ENCODE measurements at regions not wholly inside any gene's neighbourhood (a gene's known extent, or its start where the extent isn't known, plus 50 kb on each side); places are given as distances from the start of the nearest gene placed in this dataset.
"Not testable (repeated sequence)": the region's sequence is repeated elsewhere in the genome, so short reads cannot be mapped to it uniquely, and the experiment has no call there.

GRCh38 chr9:36521148-36521547 is 51.5 kb upstream of the MELK start:
- DNase-seq (ENCODE audit: low spot score) = no peak

- DNase-seq (ENCODE audit: low spot score) = no peak
Measured at GRCh38 chr9:36517131-36517530, 55.6 kb upstream of the MELK start.

DNA sequence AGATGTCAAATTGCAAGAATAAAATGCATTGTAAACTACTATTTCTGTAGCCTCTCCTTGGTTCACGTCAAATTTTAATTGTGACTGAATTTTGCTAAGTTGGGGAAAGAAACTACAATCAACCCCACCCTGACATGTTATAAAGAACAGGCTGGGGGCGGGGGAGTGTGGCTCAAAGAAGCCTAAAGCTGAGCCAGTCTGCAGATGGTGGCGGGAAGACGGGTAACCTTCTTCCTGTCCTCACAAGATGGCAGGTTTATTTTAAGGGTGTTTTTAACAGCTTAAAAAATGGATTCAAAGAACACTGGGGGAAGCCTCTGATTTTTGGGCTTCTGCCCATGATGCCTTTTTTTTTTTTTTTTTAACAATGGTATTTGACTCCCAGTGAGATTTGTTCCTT is 68.5 kb upstream of the MELK start:
- DNase-seq (ENCODE audit: low spot score) = no peak

- DNase-seq (ENCODE audit: low spot score) = no peak
Measured at GRCh38 chr9:36503172-36504088, 69.3 kb upstream of the MELK start.

DNA sequence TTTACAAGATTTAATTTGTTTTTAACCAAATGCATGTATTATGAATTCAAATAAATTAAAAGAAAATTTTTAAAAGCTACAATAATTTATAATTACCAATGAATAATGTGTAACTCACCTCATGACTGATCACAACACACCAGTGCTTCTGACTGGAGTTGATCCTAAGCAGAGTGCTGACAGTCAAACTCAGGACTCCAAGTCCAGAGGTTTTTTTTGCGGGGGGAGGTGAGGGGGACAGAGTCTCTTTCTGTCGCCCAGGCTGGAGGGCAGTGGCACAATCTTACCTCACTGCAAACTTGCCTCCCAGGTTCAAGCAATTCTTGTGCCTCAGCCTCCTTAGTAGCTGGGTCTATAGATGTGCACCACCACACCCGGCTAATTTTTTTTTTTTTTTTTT is 71.0 kb upstream of the MELK start:
- no peak for DNase-seq (ENCODE audit: low spot score)

DNA sequence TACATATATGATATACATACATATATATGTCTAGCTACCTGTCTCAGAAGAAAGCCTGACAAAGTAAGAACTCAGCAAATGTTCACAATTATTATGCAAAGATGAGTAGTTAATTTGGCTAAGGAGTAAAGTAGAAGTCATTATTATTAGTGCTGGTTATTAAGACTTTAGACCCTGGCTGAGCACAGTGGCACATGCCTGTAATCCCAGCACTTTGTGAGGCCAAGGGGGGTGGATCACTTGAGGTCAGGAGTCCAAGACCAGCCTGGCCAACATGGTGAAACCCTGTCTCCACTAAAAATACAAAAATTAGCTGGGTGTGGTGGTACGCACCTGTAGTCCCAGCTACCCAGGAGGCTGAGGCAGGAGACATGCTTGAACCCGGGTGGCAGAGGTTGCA is 71.8 kb upstream of the MELK start:
- not testable (repeated sequence) for DNase-seq (ENCODE audit: low spot score)

- DNase-seq (ENCODE audit: low spot score) = no peak
Measured at GRCh38 chr9:36499174-36499890, 73.4 kb upstream of the MELK start.

DNA sequence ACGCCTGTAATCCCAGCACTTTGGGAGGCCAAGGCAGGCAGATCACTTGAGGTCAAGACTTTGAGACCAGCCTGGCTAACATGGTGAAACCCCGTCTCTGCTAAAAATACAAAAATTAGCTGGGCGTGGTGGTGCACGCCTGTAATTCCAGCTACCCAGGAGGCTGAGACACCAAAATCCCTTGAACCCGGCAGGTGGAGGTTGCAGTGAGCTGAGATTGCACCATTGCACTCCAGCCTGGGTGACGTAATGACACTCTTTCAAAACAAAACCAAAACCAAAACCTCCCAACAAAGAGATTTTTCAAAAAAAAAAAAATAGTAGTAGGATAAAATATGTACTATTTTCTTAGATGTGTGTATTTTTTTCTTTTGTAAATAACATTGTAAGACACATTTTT is 79.1 kb upstream of the MELK start:
- DNase-seq (ENCODE audit: low spot score) = peak; percentile 47

GRCh38 chr9:36492865-36493264 is 79.8 kb upstream of the MELK start:
- peak; percentile 35 for DNase-seq (ENCODE audit: low spot score)

DNA sequence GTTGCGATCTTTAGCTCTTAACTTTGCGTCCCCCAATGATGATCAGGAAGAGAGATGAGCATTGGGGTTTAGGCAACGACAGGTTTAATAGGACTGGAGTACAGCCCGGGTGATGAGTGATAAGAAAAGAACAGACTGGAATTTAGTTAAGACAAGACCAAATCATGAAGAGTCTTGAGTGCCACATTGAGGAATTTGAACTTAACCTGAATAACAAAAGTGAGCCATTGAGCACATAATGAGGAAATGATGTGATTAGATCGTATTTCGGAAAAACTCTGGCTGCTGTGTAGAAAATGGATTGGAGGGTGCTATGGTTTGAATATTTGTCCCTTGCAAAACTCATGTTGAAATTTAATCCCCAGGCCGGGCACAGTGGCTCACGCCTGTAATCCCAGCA is 83.2 kb upstream of the MELK start:
- no peak for DNase-seq (ENCODE audit: low spot score)

GRCh38 chr9:36488389-36488756 is 84.3 kb upstream of the MELK start:
- no peak for DNase-seq (ENCODE audit: low spot score)

DNA sequence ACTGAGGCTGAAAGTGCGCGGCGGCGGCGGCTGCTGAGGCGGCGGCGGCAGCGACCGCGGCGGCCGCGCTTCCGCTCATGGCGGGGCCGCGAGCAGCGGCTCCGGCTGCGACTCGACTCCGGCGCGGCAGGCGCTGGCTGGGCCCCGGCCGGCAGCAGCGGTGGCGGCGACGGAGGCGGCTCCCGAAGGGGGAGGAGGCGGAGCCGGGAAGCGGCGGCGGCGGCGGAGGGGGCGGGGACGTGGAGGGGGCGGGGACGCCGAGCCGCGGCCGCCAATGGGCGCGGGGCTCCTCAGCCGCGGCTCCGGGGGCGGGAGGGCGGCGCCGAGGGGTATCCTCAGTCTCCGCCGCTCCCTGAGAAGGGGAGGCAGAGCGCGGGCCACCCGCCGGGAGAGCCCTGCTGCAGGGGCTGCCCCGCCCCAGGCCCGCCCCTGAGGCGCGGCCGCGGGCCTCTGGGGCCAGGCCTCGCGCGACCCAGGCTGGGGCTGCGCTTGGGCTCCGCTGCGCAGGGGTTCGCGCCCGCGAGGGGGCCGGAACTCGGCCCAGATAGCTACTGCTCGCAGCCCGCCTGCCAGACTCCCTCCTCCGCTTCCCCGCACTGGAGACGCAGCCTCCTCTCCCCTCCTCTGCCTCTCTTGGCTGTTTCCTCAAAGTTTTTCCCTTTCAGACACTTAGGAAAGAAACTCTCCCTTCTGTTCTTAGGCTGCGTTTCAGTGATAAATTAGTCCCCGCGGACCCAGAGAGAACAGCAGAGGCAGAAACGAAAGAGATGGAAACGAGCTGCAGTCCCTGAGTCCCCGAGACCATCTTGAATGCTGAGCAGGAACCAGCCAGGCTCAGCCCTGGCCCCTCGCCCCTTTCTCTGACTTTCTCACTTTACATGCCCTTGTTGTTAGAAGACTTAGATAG is 85.0 kb upstream of the MELK start:
- DNase-seq (ENCODE audit: low spot score) = peak; percentile 92

- peak; percentile 49 for DNase-seq (ENCODE audit: low spot score)
Measured at GRCh38 chr9:36486933-36487481, 85.7 kb upstream of the MELK start.

DNA sequence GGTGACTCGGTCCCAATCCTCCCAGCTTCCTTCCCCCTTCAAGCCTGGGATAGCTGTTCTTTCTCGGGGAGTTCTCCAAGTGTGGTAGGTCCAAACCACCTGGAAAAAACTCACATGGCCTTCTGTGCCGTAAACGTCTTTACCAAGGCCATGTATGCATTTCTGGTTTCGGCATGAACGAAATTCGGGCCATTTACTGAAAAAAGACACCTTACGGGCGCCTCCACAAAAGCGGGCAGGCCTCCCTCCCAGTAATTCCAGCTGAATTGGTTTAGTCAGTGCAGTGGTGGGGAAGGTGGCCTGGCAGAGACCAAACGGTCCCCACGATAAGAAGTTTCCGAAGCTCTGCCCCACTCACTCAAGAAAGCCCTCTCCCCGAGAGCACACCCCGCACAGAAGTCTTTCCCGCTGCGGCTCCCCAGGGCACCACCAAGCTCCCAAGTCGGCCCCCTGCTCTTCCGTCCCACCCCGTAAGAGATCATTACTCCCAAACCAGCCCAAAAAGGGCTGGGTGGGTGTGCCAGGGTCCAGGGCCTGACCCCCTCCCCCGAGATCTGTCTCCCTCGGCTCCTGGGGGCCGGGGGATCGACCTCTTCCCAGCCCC is 86.3 kb upstream of the MELK start:
- no peak for DNase-seq (ENCODE audit: low spot score)

DNA sequence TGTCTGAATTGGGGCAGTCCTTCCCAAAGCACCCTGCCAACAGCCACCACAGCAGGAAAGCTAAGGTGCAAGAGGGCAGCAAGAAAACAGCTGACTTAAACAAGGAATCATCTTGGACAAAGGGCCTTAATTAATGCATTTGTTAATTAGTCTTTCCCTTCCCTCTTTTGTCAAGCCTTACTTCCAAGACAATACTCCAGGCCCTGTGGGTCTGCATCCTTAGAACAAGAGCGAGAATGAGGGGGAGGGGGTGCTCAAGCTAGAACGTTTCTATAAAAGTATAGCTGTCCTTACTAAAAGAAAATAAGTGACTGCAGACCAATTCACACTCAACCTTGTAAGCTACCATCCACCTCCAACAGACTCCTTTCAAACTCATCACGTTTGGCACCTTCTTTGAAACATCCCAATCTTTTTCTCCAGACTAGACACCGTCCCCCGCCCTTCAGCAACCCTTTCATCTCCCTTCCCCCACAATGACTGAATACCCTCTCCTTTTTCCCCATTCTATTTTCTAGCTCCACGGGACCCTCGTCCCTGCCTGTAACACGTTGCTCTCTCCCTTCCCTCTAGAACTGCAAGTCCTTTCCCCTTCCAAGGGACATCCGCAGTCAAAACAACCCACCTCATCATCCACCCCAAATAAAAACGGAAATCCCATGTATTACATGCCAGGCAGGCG is 85.7 kb upstream of the RNF38 start:
- no peak for DNase-seq (ENCODE audit: low spot score)

- DNase-seq (ENCODE audit: low spot score) = no peak
Measured at GRCh38 chr9:36484124-36484523, 84.1 kb upstream of the RNF38 start.

GRCh38 chr9:36479101-36479500 is 79.0 kb upstream of the RNF38 start:
- DNase-seq (ENCODE audit: low spot score) = no peak

GRCh38 chr9:36471359-36471758 is 71.3 kb upstream of the RNF38 start:
- DNase-seq (ENCODE audit: low spot score) = no peak

DNA sequence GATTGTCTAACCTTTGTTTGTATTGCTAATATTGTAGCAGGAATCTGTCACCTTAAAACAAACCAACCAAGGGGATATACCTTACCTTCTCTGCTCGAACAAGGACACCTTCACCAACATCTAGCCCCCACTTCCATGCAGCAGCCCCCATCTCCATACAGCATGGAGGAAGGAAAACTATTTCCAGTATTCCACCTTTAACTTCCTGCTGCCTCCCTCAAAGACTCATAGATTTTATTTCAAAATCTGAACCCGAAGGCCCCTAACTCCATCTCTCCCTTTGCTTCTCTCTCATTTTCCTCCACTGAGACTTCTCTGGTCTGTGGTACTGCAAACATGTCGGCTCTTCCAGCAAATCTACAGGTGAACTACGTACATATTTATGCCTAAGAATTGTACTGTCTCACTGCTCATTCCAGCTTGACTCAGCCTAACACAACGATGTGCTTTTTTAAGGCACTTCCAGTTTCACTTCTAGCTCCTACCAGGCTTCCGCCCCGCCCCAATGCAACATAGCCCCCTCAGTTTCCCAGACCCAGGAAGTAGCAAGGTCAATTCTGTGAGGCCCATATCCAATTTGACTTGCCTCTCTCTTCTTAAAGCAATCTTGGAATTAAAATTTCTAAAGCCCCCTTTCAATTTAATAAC is 70.7 kb upstream of the RNF38 start:
- peak; percentile 72 for DNase-seq (ENCODE audit: low spot score)

- DNase-seq (ENCODE audit: low spot score) = no peak
Measured at GRCh38 chr9:36463467-36463866, 63.4 kb upstream of the RNF38 start.

DNA sequence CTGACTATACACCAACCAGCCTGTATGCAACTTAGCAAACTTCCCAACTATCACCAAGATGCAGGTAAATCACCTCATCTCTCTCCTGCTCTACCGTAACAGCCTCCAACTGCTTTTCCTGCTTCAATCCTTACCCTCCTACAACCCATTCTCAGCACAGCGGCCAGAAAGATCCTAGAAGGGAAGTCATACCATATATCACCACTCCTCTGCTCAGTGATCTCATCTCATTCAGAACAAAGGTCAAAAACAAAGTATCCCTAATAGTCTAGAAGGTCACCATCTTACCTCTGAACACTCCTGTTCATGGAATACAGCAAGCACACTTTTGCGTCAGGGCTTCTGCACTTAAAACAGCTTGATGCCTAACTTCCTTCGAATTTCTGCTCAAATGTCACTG is 62.2 kb upstream of the RNF38 start:
- DNase-seq (ENCODE audit: low spot score) = no peak
